Sigmoid colon (tissue), 4 donors: ENCODE measurements at regions not wholly inside any gene's neighbourhood (a gene's known extent, or its start where the extent isn't known, plus 50 kb on each side); places are given as distances from the start of the nearest gene placed in this dataset.

ENCODE experiments used
- CTCF ChIP-seq, 4 experiments: fragments of 450-650 bp in 3 of 4; fragments of 200-600 bp in 1 of 4; IDR thresholded peaks; one replicate each; pipeline ENCODE4 v1.5.1; 2016 to 2019; ENCODE audit warnings: antibody characterized with exemption in 4 of 4, mild to moderate bottlenecking in 3 of 4, moderate library complexity in 2 of 4
- POLR2AphosphoS5 ChIP-seq, 4 donors: sonication (generic); formaldehyde crosslinking; IDR thresholded peaks; one replicate each; pipeline ENCODE4 v1.6.1; 2017; ENCODE audit warnings: antibody characterized with exemption in 4 of 4

GRCh38 chr3:55296791-55297190 lies 190.3 kb downstream of the WNT5A start:
- no peak for TF ChIP-seq CTCF (IDR thresholded peaks at IDR 0.05)
- TF ChIP-seq POLR2AphosphoS5 (IDR thresholded peaks at IDR 0.05) = no peak
